Smooth muscle cell (in vitro differentiated cells): ENCODE measurements at regions not wholly inside any gene's neighbourhood (a gene's known extent, or its start where the extent isn't known, plus 50 kb on each side); places are given as distances from the start of the nearest gene placed in this dataset.

Source experiments
- DNase-seq: peaks from one replicate; lab custom pipeline; 2025; ENCODE audit not compliant: unreplicated experiment; lab: John Stamatoyannopoulos, UW
- H2AFZ ChIP-seq: fragments of 200-600 bp; sonication (generic); 2 replicates; pipeline ENCODE4 v1.6.0; 2016; ENCODE audit warnings: antibody characterized with exemption, low read depth, mild to moderate bottlenecking
- H3F3A ChIP-seq: fragments of 200-600 bp; sonication (generic); 2 replicates; pipeline ENCODE4 v1.6.0; 2017; ENCODE audit warnings: antibody characterized with exemption, low read depth
- H3K27ac ChIP-seq: fragments of 200-600 bp; sonication (generic); 2 replicates; pipeline ENCODE4 v1.5.1; 2016; ENCODE audit warnings: low read depth, mild to moderate bottlenecking
- H3K27me3 ChIP-seq: fragments of 200-600 bp; sonication (generic); 2 replicates; pipeline ENCODE4 v1.6.1; 2016; ENCODE audit warnings: low read depth, mild to moderate bottlenecking
- H3K36me3 ChIP-seq: fragments of 200-600 bp; sonication (generic); 2 replicates; pipeline ENCODE4 v1.5.1; 2016; ENCODE audit warnings: low read depth
- H3K4me1 ChIP-seq: fragments of 200-600 bp; sonication (generic); 2 replicates; pipeline ENCODE4 v1.5.1; 2016; ENCODE audit warnings: low read depth
- H3K4me2 ChIP-seq: fragments of 200-600 bp; sonication (generic); 2 replicates; pipeline ENCODE4 v1.6.0; 2016; ENCODE audit warnings: mild to moderate bottlenecking
- H3K4me3 ChIP-seq: fragments of 200-600 bp; sonication (generic); 2 replicates; pipeline ENCODE4 v1.5.1; 2016; ENCODE audit warnings: mild to moderate bottlenecking
- H3K79me2 ChIP-seq: fragments of 200-600 bp; sonication (generic); 2 replicates; pipeline ENCODE4 v1.6.0; 2016; ENCODE audit warnings: low read depth, mild to moderate bottlenecking
- H3K9ac ChIP-seq: fragments of 200-600 bp; sonication (generic); 2 replicates; pipeline ENCODE4 v1.6.0; 2016; ENCODE audit warnings: low read depth
- H3K9me3 ChIP-seq: fragments of 200-600 bp; sonication (generic); replicated peaks from 2 replicates; pipeline ENCODE4 v1.5.1; 2016; ENCODE audit warnings: low read depth
- H4K20me1 ChIP-seq: fragments of 200-600 bp; sonication (generic); 2 replicates; pipeline ENCODE4 v1.6.0; 2016; ENCODE audit warnings: low read depth
- WGBS: methylation state at CpG from one replicate; pipeline ENCODE4 v1.1.7; 2016; ENCODE audit warnings: low lambda C conversion rate; 5-methylcytosine and 5-hydroxymethylcytosine counted together
- TF ChIP-seq, protein P1 (sequence below): fragments of 200-600 bp; sonication (generic); IDR thresholded peaks from 2 replicates; pipeline ENCODE4 v1.5.1; 2017; ENCODE audit warnings: borderline replicate concordance, mild to moderate bottlenecking, antibody characterized with exemption; ENCODE audit not compliant: insufficient read depth, poor library complexity, severe bottlenecking

DNA sequence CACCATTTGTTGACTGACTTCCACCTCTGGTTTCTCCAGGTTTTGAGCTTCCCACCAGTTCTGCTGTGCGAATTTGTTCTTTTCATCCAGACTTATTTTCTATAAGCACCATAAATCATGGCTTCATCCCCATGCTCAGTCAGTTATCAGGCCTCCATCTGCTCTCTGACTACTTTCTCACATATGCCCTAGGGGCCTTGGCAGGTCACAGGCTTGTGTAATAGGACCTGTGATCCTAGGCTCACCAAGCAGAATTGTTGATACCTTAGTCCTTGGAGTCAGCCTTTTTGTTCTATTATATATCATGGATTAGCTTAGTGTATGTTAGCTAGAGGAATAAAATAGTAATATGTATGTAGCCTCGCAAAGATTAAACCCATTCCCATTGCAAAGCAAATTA is 284.2 kb upstream of the TANK start:
- Histone ChIP-seq H3K9me3 (no peaks in the 10 kb centered on the region), H3F3A (no peaks in the 10 kb centered on the region), H3K79me2 (no peaks in the 10 kb centered on the region), H2AFZ (no peak overlapping the region), H3K4me2 (no peak overlapping the region), H3K9ac (no peak overlapping the region), H3K4me1 (no peaks in the 10 kb centered on the region), H3K36me3 (no peaks in the 10 kb centered on the region), H3K4me3 (no peak overlapping the region), H3K27me3 (no peaks in the 10 kb centered on the region), H4K20me1 (no peaks in the 10 kb centered on the region), H3K27ac (no peak overlapping the region)
- TF ChIP-seq, protein P1, sequence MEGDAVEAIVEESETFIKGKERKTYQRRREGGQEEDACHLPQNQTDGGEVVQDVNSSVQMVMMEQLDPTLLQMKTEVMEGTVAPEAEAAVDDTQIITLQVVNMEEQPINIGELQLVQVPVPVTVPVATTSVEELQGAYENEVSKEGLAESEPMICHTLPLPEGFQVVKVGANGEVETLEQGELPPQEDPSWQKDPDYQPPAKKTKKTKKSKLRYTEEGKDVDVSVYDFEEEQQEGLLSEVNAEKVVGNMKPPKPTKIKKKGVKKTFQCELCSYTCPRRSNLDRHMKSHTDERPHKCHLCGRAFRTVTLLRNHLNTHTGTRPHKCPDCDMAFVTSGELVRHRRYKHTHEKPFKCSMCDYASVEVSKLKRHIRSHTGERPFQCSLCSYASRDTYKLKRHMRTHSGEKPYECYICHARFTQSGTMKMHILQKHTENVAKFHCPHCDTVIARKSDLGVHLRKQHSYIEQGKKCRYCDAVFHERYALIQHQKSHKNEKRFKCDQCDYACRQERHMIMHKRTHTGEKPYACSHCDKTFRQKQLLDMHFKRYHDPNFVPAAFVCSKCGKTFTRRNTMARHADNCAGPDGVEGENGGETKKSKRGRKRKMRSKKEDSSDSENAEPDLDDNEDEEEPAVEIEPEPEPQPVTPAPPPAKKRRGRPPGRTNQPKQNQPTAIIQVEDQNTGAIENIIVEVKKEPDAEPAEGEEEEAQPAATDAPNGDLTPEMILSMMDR = no peak
- DNase-seq = no peak
- 76% methylated on average over 2 of the region's 2 CpGs for WGBS

- Histone ChIP-seq H3K4me1 (no peaks in the 10 kb centered on the region), H3K27me3 (no peaks in the 10 kb centered on the region), H2AFZ (peak overlapping the region; percentile 56), H3K36me3 (no peaks in the 10 kb centered on the region), H3K4me3 (no peak overlapping the region), H3F3A (no peaks in the 10 kb centered on the region), H3K4me2 (peak overlapping the region; percentile 31), H3K9ac (no peak overlapping the region), H4K20me1 (no peaks in the 10 kb centered on the region), H3K79me2 (no peaks in the 10 kb centered on the region), H3K27ac (no peak overlapping the region), H3K9me3 (no peaks in the 10 kb centered on the region)
- no peak for DNase-seq
- WGBS = 42% methylated on average over 3 of the region's 3 CpGs
- TF ChIP-seq, protein P1 = no peak
Measured at GRCh38 chr2:160876765-160877164, 283.5 kb upstream of the TANK start.

- H3K27me3 ChIP-seq = no peaks in the 10 kb centered on the region
- no peak overlapping the region for H2AFZ ChIP-seq
- no peaks in the 10 kb centered on the region for H3F3A ChIP-seq
- H3K9me3 ChIP-seq = no peaks in the 10 kb centered on the region
- DNase-seq = no peak
- H3K4me2 ChIP-seq = no peak overlapping the region
- no peaks in the 10 kb centered on the region for H3K79me2 ChIP-seq
- no peaks in the 10 kb centered on the region for H3K36me3 ChIP-seq
- H4K20me1 ChIP-seq = no peaks in the 10 kb centered on the region
- H3K4me1 ChIP-seq = no peaks in the 10 kb centered on the region
- no peak overlapping the region for H3K9ac ChIP-seq
- no peak overlapping the region for H3K4me3 ChIP-seq
- TF ChIP-seq, protein P1 = no peak
- H3K27ac ChIP-seq = no peak overlapping the region
Measured at GRCh38 chr2:160878618-160879017, 281.6 kb upstream of the TANK start.

GRCh38 chr2:160882906-160883305 is 277.3 kb upstream of the TANK start:
- H3K9me3 ChIP-seq = no peaks in the 10 kb centered on the region
- TF ChIP-seq, protein P1 = no peak
- no peak overlapping the region for H3K4me3 ChIP-seq
- no peaks in the 10 kb centered on the region for H3F3A ChIP-seq
- DNase-seq = no peak
- no peaks in the 10 kb centered on the region for H3K79me2 ChIP-seq
- no peaks in the 10 kb centered on the region for H3K36me3 ChIP-seq
- no peak overlapping the region for H3K9ac ChIP-seq
- H3K27me3 ChIP-seq = no peaks in the 10 kb centered on the region
- no peak overlapping the region for H3K4me2 ChIP-seq
- no peaks in the 10 kb centered on the region for H3K4me1 ChIP-seq
- no peak overlapping the region for H3K27ac ChIP-seq
- peak overlapping the region; percentile 50 for H2AFZ ChIP-seq
- H4K20me1 ChIP-seq = no peaks in the 10 kb centered on the region
- 86% methylated on average over 3 of the region's 3 CpGs for WGBS
